ENCODE measurements at regions not wholly inside any gene's neighbourhood (a gene's known extent, or its start where the extent isn't known, plus 50 kb on each side); places are given as distances from the start of the nearest gene placed in this dataset.
"Not testable (repeated sequence)": the region's sequence is repeated elsewhere in the genome, so short reads cannot be mapped to it uniquely, and the experiment has no call there.

- no peaks in the 10 kb centered on the region for H3K36me3 Mint-ChIP-seq (ENCODE audit: low read depth)
- H3K27ac Mint-ChIP-seq, result no peak overlapping the region
- H3K4me3 Mint-ChIP-seq, result no peak overlapping the region
Measured at GRCh38 chr3:153392363-153392762, 230.3 kb downstream of the RAP2B start.

GRCh38 chr3:153394017-153394416 is 232.0 kb downstream of the RAP2B start:
- no peak overlapping the region for H3K4me3 Mint-ChIP-seq
- H3K27ac Mint-ChIP-seq, result no peak overlapping the region
- H3K36me3 Mint-ChIP-seq (ENCODE audit: low read depth), result no peaks in the 10 kb centered on the region
- DNase-seq (ENCODE audit: low spot score), result no peak
- peaks cover 4% of the 10 kb centered on the region for H3K4me1 Mint-ChIP-seq (ENCODE audit: low read depth)
- peaks cover 2% of the 10 kb centered on the region for H3K27me3 Mint-ChIP-seq (ENCODE audit: low read depth)
- H3K9me3 Mint-ChIP-seq, result peaks cover 14% of the 10 kb centered on the region

More at GRCh38 chr3:153392363-153392762, 230.3 kb downstream of the RAP2B start:
- peaks cover 14% of the 10 kb centered on the region for H3K9me3 Mint-ChIP-seq
- DNase-seq (ENCODE audit: low spot score), result no peak
- no peaks in the 10 kb centered on the region for H3K4me1 Mint-ChIP-seq (ENCODE audit: low read depth)
- H3K27me3 Mint-ChIP-seq (ENCODE audit: low read depth), result peaks cover 2% of the 10 kb centered on the region

GRCh38 chr3:153396581-153396980 is 234.6 kb downstream of the RAP2B start:
- H3K27ac Mint-ChIP-seq, result no peak overlapping the region
- peaks cover 2% of the 10 kb centered on the region for H3K27me3 Mint-ChIP-seq (ENCODE audit: low read depth)
- no peak overlapping the region for H3K4me3 Mint-ChIP-seq
- peaks cover 14% of the 10 kb centered on the region for H3K9me3 Mint-ChIP-seq
- DNase-seq (ENCODE audit: low spot score), result no peak
- H3K36me3 Mint-ChIP-seq (ENCODE audit: low read depth), result no peaks in the 10 kb centered on the region
- H3K4me1 Mint-ChIP-seq (ENCODE audit: low read depth), result peaks cover 17% of the 10 kb centered on the region

- Mint-ChIP-seq H3K9me3 (peaks cover 14% of the 10 kb centered on the region), H3K27me3 (ENCODE audit: low read depth) (peaks cover 2% of the 10 kb centered on the region), H3K27ac (no peak overlapping the region), H3K4me1 (ENCODE audit: low read depth) (peaks cover 17% of the 10 kb centered on the region), H3K4me3 (no peak overlapping the region), H3K36me3 (ENCODE audit: low read depth) (no peaks in the 10 kb centered on the region)
- no peak for DNase-seq (ENCODE audit: low spot score)
Measured at GRCh38 chr3:153397794-153398193, 235.8 kb downstream of the RAP2B start.

- no peak for DNase-seq (ENCODE audit: low spot score)
- Mint-ChIP-seq H3K9me3 (peaks cover under 1% of the 10 kb centered on the region), H3K27ac (no peak overlapping the region), H3K4me1 (ENCODE audit: low read depth) (peaks cover 17% of the 10 kb centered on the region), H3K27me3 (ENCODE audit: low read depth) (peaks cover 2% of the 10 kb centered on the region), H3K36me3 (ENCODE audit: low read depth) (no peaks in the 10 kb centered on the region), H3K4me3 (peak overlapping the region; percentile 6)
Measured at GRCh38 chr3:153399636-153400035, 237.6 kb downstream of the RAP2B start.

GRCh38 chr3:153400641-153401040 is 238.6 kb downstream of the RAP2B start:
- Mint-ChIP-seq H3K4me3 (no peak overlapping the region), H3K9me3 (no peaks in the 10 kb centered on the region), H3K27me3 (ENCODE audit: low read depth) (peaks cover 2% of the 10 kb centered on the region), H3K27ac (no peak overlapping the region), H3K36me3 (ENCODE audit: low read depth) (no peaks in the 10 kb centered on the region), H3K4me1 (ENCODE audit: low read depth) (peaks cover 17% of the 10 kb centered on the region)
- DNase-seq (ENCODE audit: low spot score), result no peak

- Mint-ChIP-seq H3K27me3 (ENCODE audit: low read depth) (peaks cover 2% of the 10 kb centered on the region), H3K36me3 (ENCODE audit: low read depth) (no peaks in the 10 kb centered on the region), H3K9me3 (no peaks in the 10 kb centered on the region), H3K4me3 (no peak overlapping the region), H3K27ac (no peak overlapping the region), H3K4me1 (ENCODE audit: low read depth) (peaks cover 12% of the 10 kb centered on the region)
- no peak for DNase-seq (ENCODE audit: low spot score)
Measured at GRCh38 chr3:153404157-153404556, 242.1 kb downstream of the RAP2B start.

- H3K4me3 Mint-ChIP-seq; H3K27me3 Mint-ChIP-seq (ENCODE audit: low read depth); DNase-seq (ENCODE audit: low spot score); H3K4me1 Mint-ChIP-seq (ENCODE audit: low read depth); H3K36me3 Mint-ChIP-seq (ENCODE audit: low read depth); H3K27ac Mint-ChIP-seq; H3K9me3 Mint-ChIP-seq: not testable (repeated sequence)
Measured at GRCh38 chr3:153405320-153405719, 243.3 kb downstream of the RAP2B start.

GRCh38 chr3:153410517-153410916 is 248.5 kb downstream of the RAP2B start:
- Mint-ChIP-seq H3K27ac (no peak overlapping the region), H3K4me1 (ENCODE audit: low read depth) (no peaks in the 10 kb centered on the region)

GRCh38 chr3:153414982-153415381 is 253.0 kb downstream of the RAP2B start:
- Mint-ChIP-seq H3K27me3 (ENCODE audit: low read depth) (no peaks in the 10 kb centered on the region), H3K4me1 (ENCODE audit: low read depth) (no peaks in the 10 kb centered on the region), H3K9me3 (peaks cover 18% of the 10 kb centered on the region), H3K27ac (no peak overlapping the region), H3K4me3 (no peak overlapping the region), H3K36me3 (ENCODE audit: low read depth) (no peaks in the 10 kb centered on the region)
- DNase-seq (ENCODE audit: low spot score), result no peak

More at GRCh38 chr3:153410517-153410916, 248.5 kb downstream of the RAP2B start:
- Mint-ChIP-seq H3K9me3 (no peaks in the 10 kb centered on the region), H3K36me3 (ENCODE audit: low read depth) (no peaks in the 10 kb centered on the region), H3K27me3 (ENCODE audit: low read depth) (no peaks in the 10 kb centered on the region), H3K4me3 (no peak overlapping the region)
- DNase-seq (ENCODE audit: low spot score), result no peak

- peaks cover 2% of the 10 kb centered on the region for H3K36me3 Mint-ChIP-seq (ENCODE audit: low read depth)
- no peak for DNase-seq (ENCODE audit: low spot score)
- no peak overlapping the region for H3K27ac Mint-ChIP-seq
- H3K4me3 Mint-ChIP-seq, result no peak overlapping the region
- no peaks in the 10 kb centered on the region for H3K4me1 Mint-ChIP-seq (ENCODE audit: low read depth)
- H3K27me3 Mint-ChIP-seq (ENCODE audit: low read depth), result no peaks in the 10 kb centered on the region
- peaks cover 52% of the 10 kb centered on the region for H3K9me3 Mint-ChIP-seq
Measured at GRCh38 chr3:153422314-153422713, 260.3 kb downstream of the RAP2B start.

GRCh38 chr3:153423820-153424219 is 261.8 kb downstream of the RAP2B start:
- not testable (repeated sequence) for H3K36me3 Mint-ChIP-seq (ENCODE audit: low read depth); H3K4me1 Mint-ChIP-seq (ENCODE audit: low read depth); H3K27me3 Mint-ChIP-seq (ENCODE audit: low read depth); DNase-seq (ENCODE audit: low spot score); H3K4me3 Mint-ChIP-seq; H3K27ac Mint-ChIP-seq
- peaks cover 42% of the 10 kb centered on the region for H3K9me3 Mint-ChIP-seq

- Mint-ChIP-seq H3K36me3 (ENCODE audit: low read depth) (peaks cover 2% of the 10 kb centered on the region), H3K4me1 (ENCODE audit: low read depth) (no peaks in the 10 kb centered on the region), H3K9me3 (peaks cover 31% of the 10 kb centered on the region), H3K27me3 (ENCODE audit: low read depth) (no peaks in the 10 kb centered on the region), H3K4me3 (no peak overlapping the region), H3K27ac (no peak overlapping the region)
- DNase-seq (ENCODE audit: low spot score), result no peak
Measured at GRCh38 chr3:153426344-153426743, 264.3 kb downstream of the RAP2B start.

GRCh38 chr3:153426803-153427202 is 264.8 kb downstream of the RAP2B start:
- H3K27me3 Mint-ChIP-seq (ENCODE audit: low read depth), result no peaks in the 10 kb centered on the region
- DNase-seq (ENCODE audit: low spot score), result no peak
- peaks cover 2% of the 10 kb centered on the region for H3K36me3 Mint-ChIP-seq (ENCODE audit: low read depth)
- no peaks in the 10 kb centered on the region for H3K4me1 Mint-ChIP-seq (ENCODE audit: low read depth)
- H3K4me3 Mint-ChIP-seq, result no peak overlapping the region
- peaks cover 31% of the 10 kb centered on the region for H3K9me3 Mint-ChIP-seq
- no peak overlapping the region for H3K27ac Mint-ChIP-seq

GRCh38 chr3:153429821-153430220 is 267.8 kb downstream of the RAP2B start:
- no peak overlapping the region for H3K4me3 Mint-ChIP-seq
- no peak for DNase-seq (ENCODE audit: low spot score)
- H3K9me3 Mint-ChIP-seq, result peaks cover 2% of the 10 kb centered on the region
- H3K36me3 Mint-ChIP-seq (ENCODE audit: low read depth), result no peaks in the 10 kb centered on the region
- no peaks in the 10 kb centered on the region for H3K4me1 Mint-ChIP-seq (ENCODE audit: low read depth)
- H3K27ac Mint-ChIP-seq, result no peak overlapping the region
- no peaks in the 10 kb centered on the region for H3K27me3 Mint-ChIP-seq (ENCODE audit: low read depth)

Data from T-helper 2 cell treated with Interferon-gamma antibody and Interleukin-4, amounts not matched to agents 5 μg/mL and 100 μg/mL, for 36 hours (primary cell).